HG03439 (cell line): ENCODE measurements at regions not wholly inside any gene's neighbourhood (a gene's known extent, or its start where the extent isn't known, plus 50 kb on each side); places are given as distances from the start of the nearest gene placed in this dataset.
"Not testable (repeated sequence)": the region's sequence is repeated elsewhere in the genome, so short reads cannot be mapped to it uniquely, and the experiment has no call there.

Experiments used
- ATAC-seq: cut with Tn5 transposase; IDR thresholded peaks from one replicate; pipeline ENCODE4 v1.9.1; 2021; ENCODE audit warnings: mild to moderate bottlenecking, moderate library complexity; ENCODE audit not compliant: unreplicated experiment

- no peak for ATAC-seq
Measured at GRCh38 chr7:68893411-68893810, 704.9 kb upstream of the AUTS2 start.

DNA sequence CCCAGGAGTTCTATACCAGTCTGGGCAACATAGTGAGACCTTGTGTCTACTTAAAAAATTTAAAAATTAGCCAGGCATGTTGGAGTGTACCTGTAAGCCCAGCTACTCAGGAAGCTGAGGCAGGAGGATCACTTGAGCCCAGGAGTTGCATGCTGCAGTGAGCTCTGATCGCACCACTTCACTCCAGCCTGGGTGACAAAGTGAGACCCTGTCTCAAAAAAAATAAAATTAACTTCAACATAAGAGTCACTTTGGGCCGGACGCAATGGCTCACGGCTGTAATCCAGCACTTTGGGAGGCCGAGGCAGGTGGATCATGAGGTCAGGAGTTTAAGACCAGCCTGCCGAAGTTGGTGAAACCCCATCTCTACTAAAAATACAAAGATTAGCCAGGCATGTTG is 699.1 kb upstream of the AUTS2 start:
- not testable (repeated sequence) for ATAC-seq

DNA sequence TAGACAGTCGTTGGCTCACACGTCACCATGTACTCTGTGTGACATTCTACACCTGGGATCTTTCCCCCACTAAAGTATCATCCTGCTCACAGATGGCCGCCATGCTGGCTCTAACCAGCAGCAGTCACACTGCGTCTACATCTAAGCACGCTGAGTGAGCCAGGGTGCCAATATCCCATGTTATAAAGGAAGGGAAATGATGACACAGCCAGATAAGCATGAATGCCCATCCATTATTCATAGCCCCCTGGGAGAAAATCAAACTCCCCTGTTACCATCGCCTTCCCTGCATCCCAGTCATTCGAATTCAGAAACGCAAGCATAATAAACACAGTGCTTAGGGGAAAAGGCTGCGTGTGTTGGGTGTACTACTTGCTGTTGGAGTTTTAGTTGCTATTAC is 698.2 kb upstream of the AUTS2 start:
- no peak for ATAC-seq

- ATAC-seq: no peak
Measured at GRCh38 chr7:68904630-68905029, 693.6 kb upstream of the AUTS2 start.

GRCh38 chr7:68911754-68912153 is 686.5 kb upstream of the AUTS2 start:
- ATAC-seq: no peak

DNA sequence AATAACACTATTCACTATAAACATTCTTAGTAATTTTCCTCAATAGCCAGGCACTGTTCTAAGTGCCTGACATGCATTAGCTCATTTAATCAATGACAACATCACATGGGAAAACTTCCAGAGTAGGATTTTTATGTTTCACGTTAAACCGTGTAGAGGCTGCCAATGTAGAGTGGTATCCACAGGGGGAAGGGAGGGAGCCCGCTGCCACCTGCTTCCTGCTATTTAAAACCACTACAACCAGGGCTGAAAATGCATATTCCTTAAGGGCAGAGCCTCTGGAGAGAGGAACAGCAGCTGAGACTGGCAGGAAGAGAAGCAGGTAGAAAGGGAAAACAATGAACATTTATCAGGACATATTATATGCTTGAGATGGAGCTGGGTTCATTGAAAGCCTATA is 684.3 kb upstream of the AUTS2 start:
- no peak for ATAC-seq

DNA sequence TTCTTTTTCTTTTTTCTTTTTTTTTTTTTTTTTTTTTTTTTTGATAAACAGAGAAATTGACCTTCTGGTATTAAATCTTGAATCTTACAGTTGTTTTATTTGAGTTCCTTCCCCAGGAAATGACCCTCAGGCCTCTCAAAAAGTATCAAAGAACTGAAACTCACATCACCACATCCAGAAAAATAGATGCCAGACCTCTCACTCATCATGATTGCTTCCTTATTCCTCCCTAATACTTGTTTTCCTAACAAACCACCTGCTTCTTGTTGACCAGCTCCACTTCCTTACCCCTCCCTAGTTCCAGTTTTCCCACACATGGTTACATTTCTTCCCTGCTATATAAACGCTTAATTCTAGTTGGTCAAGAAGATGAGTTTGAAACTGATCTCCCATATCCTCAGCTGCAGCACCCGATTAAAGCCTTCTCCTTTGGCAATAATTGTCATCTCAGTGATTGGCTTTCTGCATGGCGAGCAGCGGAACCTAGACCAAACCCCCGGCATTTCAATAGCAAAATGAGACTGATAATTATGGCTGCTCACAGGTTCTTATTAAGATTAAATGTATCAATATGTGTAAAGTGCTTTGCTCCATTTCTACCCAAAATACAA is 681.1 kb upstream of the AUTS2 start:
- ATAC-seq: no peak

DNA sequence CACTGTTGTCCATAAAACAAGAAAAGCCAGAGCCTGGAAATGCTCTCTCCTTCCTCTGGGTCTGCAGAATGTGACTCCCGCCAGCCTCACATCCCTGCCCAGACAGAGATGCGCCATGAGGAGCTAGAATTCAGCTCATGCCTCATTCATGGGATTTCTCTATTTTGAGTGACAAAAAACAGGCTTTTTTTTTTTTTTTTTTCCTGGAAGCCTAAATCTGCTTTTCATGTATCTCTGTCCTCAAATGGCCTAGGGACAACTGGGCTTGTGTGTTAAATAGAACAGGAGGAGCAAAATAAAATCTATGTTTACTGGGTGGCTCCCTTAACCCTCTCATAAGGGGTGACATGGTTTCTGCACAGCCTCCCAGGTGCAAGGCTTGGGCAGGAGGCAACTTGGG is 679.7 kb upstream of the AUTS2 start:
- no peak for ATAC-seq

DNA sequence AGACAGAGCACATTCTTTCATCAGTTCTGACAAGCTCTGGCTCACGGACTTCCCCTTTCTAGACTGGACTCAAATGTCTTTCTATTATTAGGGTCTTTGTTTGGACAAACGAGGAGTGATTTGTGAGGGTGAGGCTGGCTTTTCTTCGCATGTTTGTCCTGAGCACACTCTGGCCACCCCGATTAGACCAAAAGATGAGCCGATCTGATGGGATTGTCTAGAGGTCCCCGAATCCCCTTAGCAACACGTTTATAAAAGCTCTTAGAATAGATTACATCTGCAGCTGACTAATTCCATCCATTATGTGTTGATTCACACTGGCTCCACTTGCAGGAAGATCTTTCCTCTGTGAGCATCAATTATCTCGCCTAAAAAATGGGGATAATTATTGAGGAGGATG is 675.4 kb upstream of the AUTS2 start:
- no peak for ATAC-seq

DNA sequence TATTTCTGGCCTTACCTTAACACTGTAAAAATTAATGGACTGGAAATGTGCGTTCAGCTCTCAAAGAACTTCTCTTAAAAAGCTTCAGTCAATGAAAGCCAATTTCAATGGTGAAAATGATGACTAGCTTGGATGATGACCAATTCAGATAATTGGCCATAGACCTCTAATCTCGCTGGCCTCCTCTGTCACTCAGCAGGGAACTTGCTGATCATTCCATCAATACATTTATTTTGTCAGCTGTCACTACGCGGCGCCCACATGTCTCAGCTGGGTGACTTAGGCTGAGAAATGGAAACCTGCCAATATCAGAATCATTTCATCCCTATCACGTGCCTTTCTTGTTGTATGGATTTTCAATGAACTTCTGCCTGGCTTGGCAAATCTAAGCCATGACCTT is 673.0 kb upstream of the AUTS2 start:
- ATAC-seq: no peak

DNA sequence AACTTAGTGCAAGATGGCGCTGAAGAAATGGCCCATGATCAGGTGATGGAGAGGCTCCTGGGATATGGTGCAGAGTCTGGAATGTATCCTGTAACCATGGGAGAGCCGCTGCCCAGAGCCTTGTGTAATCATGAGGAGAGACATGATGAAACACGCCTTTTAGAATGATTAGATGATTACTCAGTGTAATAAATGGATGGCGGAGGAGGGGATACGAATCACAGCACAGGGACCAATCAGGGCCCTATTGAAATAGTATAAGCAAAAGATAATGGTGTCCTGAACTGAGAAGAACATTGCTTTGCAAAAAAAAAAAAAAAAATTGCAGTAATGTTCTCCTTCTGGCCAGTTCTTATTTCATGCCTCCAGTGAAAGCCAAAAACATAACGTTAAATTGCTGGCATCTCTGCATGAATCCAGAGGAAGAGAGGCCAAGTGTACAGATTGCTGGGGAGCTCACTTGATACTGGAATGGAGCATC is 668.5 kb upstream of the AUTS2 start:
- ATAC-seq: no peak

DNA sequence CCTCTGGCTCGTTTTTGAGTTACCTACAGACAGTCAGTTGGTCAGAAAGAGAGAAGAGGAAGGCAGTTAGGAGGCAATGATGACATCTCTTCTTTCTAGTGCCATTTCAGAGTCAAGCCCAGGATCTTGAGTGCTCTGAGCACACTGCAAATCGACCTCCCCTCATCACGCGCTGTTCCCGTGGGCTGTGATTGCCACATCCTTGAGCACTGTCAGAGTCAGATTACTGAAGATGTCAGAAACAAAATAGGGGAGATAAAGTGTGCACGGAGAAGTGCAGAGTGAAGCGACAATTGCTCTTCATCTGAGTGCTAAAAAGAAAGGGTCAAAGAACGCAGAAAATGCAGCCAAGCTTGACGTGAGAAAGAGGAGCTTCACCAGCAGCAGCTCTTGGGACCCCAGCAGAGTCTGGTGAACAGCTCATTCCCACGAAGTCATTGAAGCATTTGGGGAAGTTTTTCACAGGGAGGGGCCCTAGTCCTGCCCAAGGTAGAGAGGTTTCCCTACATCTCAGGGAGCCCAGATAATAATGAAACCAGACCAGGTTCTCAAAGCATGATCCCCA is 661.7 kb upstream of the AUTS2 start:
- no peak for ATAC-seq

- ATAC-seq: no peak
Measured at GRCh38 chr7:68938151-68938550, 660.1 kb upstream of the AUTS2 start.

GRCh38 chr7:68943786-68944185 is 654.5 kb upstream of the AUTS2 start:
- no peak for ATAC-seq

GRCh38 chr7:68955656-68956055 is 642.6 kb upstream of the AUTS2 start:
- no peak for ATAC-seq

DNA sequence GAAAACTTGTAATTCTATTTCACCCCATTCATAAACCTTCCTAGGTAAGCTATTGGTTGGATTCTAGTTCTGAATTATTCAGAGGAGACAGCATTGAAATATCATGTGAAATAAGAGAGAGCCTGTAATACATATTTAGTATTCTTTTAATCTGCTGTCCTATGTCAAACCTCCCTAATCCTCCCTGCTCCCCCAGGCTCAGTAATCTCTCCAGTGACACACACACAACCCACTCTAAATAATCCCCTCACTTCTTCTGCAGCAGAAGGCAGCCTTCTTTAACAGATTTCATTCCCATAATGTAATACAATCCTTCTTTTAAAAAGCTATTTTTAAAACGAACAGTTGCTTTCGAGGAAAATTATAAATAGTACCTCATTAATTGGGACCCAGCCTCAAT is 639.7 kb upstream of the AUTS2 start:
- no peak for ATAC-seq

DNA sequence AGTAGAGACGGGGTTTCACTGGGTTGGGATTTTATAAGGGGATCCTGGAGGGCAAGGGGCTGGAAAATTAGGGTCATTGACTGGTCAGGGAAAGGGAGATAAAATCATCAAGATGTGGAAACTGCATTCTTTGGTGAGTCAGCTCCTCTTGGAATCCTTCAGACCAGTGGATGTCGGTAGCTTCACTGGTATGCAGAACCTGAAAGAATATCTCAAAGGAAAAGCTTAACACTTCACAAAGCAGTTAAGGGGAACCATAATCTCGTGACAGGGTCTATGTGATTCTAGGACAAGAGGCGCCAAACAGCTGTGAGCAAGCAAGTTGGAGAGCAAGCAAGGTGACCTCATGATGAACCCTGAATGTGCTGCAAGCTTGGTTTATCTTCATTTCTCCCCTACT is 634.7 kb upstream of the AUTS2 start:
- ATAC-seq: no peak

DNA sequence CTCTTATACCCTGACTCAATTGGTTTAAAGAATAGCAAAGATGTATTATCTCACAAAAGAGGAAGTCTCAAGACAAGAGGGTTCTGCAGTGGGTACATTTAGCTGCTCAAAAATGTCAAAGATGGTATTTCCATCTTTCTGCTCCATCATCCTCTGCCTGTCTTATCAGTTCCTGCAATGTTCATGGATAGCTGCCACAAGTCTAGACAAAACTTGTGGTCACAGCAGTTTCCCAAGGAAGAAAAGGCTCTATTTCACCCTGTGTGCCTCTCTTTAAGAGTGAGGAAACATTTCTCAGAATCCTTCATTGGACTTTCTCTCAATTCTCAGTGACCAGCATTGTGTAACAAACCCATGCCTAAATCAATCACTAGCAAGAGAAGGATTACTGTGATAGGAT is 634.2 kb upstream of the AUTS2 start:
- no peak for ATAC-seq

- no peak for ATAC-seq
Measured at GRCh38 chr7:68965351-68965750, 632.9 kb upstream of the AUTS2 start.

GRCh38 chr7:68967598-68967997 is 630.7 kb upstream of the AUTS2 start:
- ATAC-seq: no peak

DNA sequence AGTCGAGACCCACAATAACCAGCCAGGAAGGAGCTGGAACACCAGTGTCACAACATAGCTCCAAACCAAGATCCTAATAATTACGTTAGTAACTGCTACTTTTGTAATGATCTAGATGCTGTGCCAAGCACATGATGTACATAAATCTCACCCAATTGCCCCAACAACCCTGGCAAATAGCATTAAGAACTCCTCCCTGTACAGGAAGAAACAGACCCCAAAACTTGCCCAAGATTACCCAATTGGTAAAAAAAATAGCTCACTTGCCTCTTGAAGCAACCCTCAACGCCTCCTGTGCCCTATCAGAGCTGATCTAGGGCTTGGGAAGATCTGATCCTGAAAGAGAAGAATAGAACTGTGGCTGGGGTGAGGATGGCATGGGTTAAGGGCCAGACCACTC is 628.7 kb upstream of the AUTS2 start:
- ATAC-seq: no peak

DNA sequence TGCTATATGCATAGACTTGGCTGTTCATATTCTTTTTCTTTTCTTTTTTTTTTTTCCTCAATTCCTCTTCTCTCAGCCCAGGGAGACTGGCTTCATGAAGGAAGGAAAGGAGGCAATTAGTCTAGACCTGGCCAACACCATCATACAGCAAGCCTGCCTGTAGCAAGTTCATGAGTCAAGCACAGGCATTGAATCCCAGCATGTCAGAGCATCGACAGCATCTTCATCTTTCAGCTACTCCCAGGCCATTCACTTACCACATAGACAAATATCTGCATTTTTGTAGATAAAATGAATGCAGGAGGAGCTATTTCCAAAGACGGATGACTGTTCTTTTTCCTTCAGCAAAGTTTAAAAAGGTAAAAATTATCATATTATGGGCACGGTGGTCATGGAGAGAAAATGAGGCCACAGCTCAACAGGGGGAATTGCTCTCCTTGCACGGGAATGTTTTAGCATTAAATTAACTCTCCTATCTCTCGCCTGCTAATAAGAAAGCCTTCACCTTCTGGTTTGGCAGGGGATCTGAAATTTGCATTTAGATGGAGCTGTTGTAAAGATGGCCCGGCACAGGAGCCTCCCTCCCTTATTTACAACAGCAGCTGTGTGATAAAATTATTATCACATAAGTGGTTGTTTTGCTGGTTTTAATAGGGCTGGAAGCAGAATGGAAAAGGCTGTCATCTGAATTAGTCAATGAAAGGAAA is 626.5 kb upstream of the AUTS2 start:
- no peak for ATAC-seq
